ENCODE measurements at regions not wholly inside any gene's neighbourhood (a gene's known extent, or its start where the extent isn't known, plus 50 kb on each side); places are given as distances from the start of the nearest gene placed in this dataset.

DNA sequence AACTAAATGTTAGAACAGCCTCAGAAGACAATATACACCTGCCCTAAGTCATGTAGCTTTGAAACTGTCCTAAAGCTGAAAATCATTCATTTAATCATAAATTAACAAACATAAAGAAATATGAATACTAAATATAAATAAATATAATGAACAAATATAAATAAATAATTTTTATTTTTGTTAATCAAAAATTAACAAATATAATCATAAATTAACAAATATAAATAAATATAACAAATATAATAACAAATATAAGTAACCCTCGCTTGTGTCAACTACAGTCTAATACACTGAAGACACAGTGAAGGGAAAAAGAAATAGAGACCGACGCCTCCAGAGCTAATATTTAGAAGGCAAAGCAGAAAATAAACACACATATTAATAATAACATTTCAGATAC lies 527.3 kb downstream of the CYLC2 start:
- no peak overlapping the region for H3K14ac ChIP-seq (ENCODE audit: low read length in 2 of 2)
- H2BK15ac ChIP-seq (ENCODE audit: low read depth, poor library complexity, severe bottlenecking) = no peak overlapping the region
- no peak overlapping the region for H3K9ac ChIP-seq (ENCODE audit: low read length)
- no peak overlapping the region for H2BK12ac ChIP-seq (ENCODE audit: low read length in 2 of 2)
- H3K23ac ChIP-seq (ENCODE audit: low read length in 2 of 2) = no peak overlapping the region
- H3K18ac ChIP-seq (ENCODE audit: low read depth in 1 of 2, low read length in 2 of 2) = no peak overlapping the region
- H3K36me3 ChIP-seq (ENCODE audit: control insufficient read depth in 1 of 2, insufficient read depth in 2 of 2, low read depth in 1 of 2, low read length in 2 of 2) = no peaks in the 10 kb centered on the region
- H2BK5ac ChIP-seq (ENCODE audit: low read depth, low read length, poor library complexity, severe bottlenecking) = no peak overlapping the region
- 90% methylated on average over 1 of the region's 3 CpGs for WGBS
- no peak overlapping the region for H2AFZ ChIP-seq (ENCODE audit: low read depth, low read length)
- H2AK5ac ChIP-seq (ENCODE audit: low read length, severe bottlenecking) = no peak overlapping the region
- no peaks in the 10 kb centered on the region for H3K4me1 ChIP-seq (ENCODE audit: control insufficient read depth, insufficient read depth, low read depth, low read length)
- peaks cover 8% of the 10 kb centered on the region for H3K9me3 ChIP-seq (ENCODE audit: control insufficient read depth, low read length)
- no peak overlapping the region for H2BK120ac ChIP-seq (ENCODE audit: low read depth, low read length)
- H3K79me1 ChIP-seq (replicated peaks; ENCODE audit: low read length, poor library complexity, severe bottlenecking) = no peaks in the 10 kb centered on the region
- no peak overlapping the region for H3K4me3 ChIP-seq (ENCODE audit: insufficient read depth in 1 of 2, low read depth in 1 of 2, low read length in 2 of 2)
- H3K27me3 ChIP-seq (ENCODE audit: control insufficient read depth in 1 of 2, insufficient read depth in 1 of 2, low read length in 2 of 2) = no peaks in the 10 kb centered on the region
- no peak overlapping the region for H3K4me2 ChIP-seq (ENCODE audit: low read length, poor library complexity, severe bottlenecking)
- DNase-seq = no peak
- H3K27ac ChIP-seq (ENCODE audit: low read length, poor library complexity, severe bottlenecking) = no peak overlapping the region
- H4K91ac ChIP-seq (ENCODE audit: low read length) = no peak overlapping the region
- H4K8ac ChIP-seq (ENCODE audit: low read length) = no peak overlapping the region
- no peak overlapping the region for H3K4ac ChIP-seq (ENCODE audit: low read depth in 1 of 2, low read length in 2 of 2)

DNA sequence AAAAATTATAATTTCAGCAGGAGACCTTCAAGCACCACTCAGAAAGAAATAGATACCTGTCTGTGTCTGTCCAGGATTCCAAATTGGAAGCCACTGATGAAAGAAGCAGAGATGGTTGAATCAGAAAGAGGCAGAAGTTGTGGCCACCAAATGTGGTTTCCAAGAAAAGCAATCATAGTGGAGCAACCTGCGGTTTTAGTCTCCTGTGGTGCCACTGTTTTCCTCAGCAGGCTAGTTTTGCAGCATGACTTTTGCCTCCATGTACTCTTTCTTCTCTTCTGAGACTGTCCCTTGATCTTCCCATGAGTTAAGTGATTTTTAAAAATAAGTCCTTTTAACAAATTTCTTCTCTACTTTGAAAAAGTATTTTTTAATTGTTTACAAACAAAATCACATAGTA lies 535.8 kb downstream of the CYLC2 start:
- no peak overlapping the region for H3K4ac ChIP-seq (ENCODE audit: low read depth in 1 of 2, low read length in 2 of 2)

DNA sequence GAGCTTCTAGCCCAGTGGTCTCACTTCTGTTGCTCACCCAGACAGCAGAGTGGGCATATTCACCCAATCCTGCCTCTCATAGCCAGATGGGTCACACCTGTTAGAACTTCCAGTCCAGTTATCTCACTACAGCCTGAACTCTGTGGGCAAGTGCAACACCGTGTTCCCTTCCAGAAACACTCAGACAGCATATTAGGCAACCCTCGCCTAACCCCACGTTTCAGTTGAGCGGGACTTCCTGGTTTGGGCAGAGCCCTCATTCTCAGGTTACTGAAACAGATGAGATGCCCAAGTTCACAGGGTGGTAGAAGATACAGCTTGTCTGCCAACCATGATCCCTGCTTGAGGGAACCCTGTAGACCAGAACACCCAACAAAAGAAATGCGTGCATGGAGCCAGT lies 538.2 kb downstream of the CYLC2 start:
- no peak overlapping the region for H2BK15ac ChIP-seq (ENCODE audit: low read depth, poor library complexity, severe bottlenecking)
- no peak overlapping the region for H3K23ac ChIP-seq (ENCODE audit: low read length in 2 of 2)
- no peak overlapping the region for H3K4me2 ChIP-seq (ENCODE audit: low read length, poor library complexity, severe bottlenecking)
- H2AFZ ChIP-seq (ENCODE audit: low read depth, low read length) = no peak overlapping the region
- H2BK120ac ChIP-seq (ENCODE audit: low read depth, low read length) = no peak overlapping the region
- DNase-seq = no peak
- H2BK5ac ChIP-seq (ENCODE audit: low read depth, low read length, poor library complexity, severe bottlenecking) = no peak overlapping the region
- no peaks in the 10 kb centered on the region for H3K79me1 ChIP-seq (replicated peaks; ENCODE audit: low read length, poor library complexity, severe bottlenecking)
- no peak overlapping the region for H3K14ac ChIP-seq (ENCODE audit: low read length in 2 of 2)
- no peak overlapping the region for H3K18ac ChIP-seq (ENCODE audit: low read depth in 1 of 2, low read length in 2 of 2)
- no peaks in the 10 kb centered on the region for H3K4me1 ChIP-seq (ENCODE audit: control insufficient read depth, insufficient read depth, low read depth, low read length)
- WGBS = 85% methylated on average over 5 of the region's 5 CpGs
- no peak overlapping the region for H3K4ac ChIP-seq (ENCODE audit: low read depth in 1 of 2, low read length in 2 of 2)
- no peak overlapping the region for H4K91ac ChIP-seq (ENCODE audit: low read length)
- no peak overlapping the region for H3K4me3 ChIP-seq (ENCODE audit: insufficient read depth in 1 of 2, low read depth in 1 of 2, low read length in 2 of 2)
- H3K27me3 ChIP-seq (ENCODE audit: control insufficient read depth in 1 of 2, insufficient read depth in 1 of 2, low read length in 2 of 2) = no peaks in the 10 kb centered on the region
- no peaks in the 10 kb centered on the region for H3K36me3 ChIP-seq (ENCODE audit: control insufficient read depth in 1 of 2, insufficient read depth in 2 of 2, low read depth in 1 of 2, low read length in 2 of 2)
- H3K27ac ChIP-seq (ENCODE audit: low read length, poor library complexity, severe bottlenecking) = no peak overlapping the region
- no peak overlapping the region for H4K8ac ChIP-seq (ENCODE audit: low read length)
- no peak overlapping the region for H2AK5ac ChIP-seq (ENCODE audit: low read length, severe bottlenecking)
- H2BK12ac ChIP-seq (ENCODE audit: low read length in 2 of 2) = no peak overlapping the region
- H3K9me3 ChIP-seq (ENCODE audit: control insufficient read depth, low read length) = peaks cover 17% of the 10 kb centered on the region
- H3K9ac ChIP-seq (ENCODE audit: low read length) = no peak overlapping the region

More for the DNA sequence above, 535.8 kb downstream of the CYLC2 start:
- peaks cover 12% of the 10 kb centered on the region for H3K9me3 ChIP-seq (ENCODE audit: control insufficient read depth, low read length)
- H2BK12ac ChIP-seq (ENCODE audit: low read length in 2 of 2) = no peak overlapping the region
- H3K14ac ChIP-seq (ENCODE audit: low read length in 2 of 2) = no peak overlapping the region
- no peak overlapping the region for H2AFZ ChIP-seq (ENCODE audit: low read depth, low read length)
- H2BK120ac ChIP-seq (ENCODE audit: low read depth, low read length) = no peak overlapping the region
- no peak overlapping the region for H3K27ac ChIP-seq (ENCODE audit: low read length, poor library complexity, severe bottlenecking)
- no peaks in the 10 kb centered on the region for H3K79me1 ChIP-seq (replicated peaks; ENCODE audit: low read length, poor library complexity, severe bottlenecking)
- H3K4me3 ChIP-seq (ENCODE audit: insufficient read depth in 1 of 2, low read depth in 1 of 2, low read length in 2 of 2) = no peak overlapping the region
- H3K4me1 ChIP-seq (ENCODE audit: control insufficient read depth, insufficient read depth, low read depth, low read length) = no peaks in the 10 kb centered on the region
- no peak overlapping the region for H3K4me2 ChIP-seq (ENCODE audit: low read length, poor library complexity, severe bottlenecking)
- no peak overlapping the region for H2BK15ac ChIP-seq (ENCODE audit: low read depth, poor library complexity, severe bottlenecking)
- no peak overlapping the region for H4K91ac ChIP-seq (ENCODE audit: low read length)
- no peak overlapping the region for H2AK5ac ChIP-seq (ENCODE audit: low read length, severe bottlenecking)
- no peak for DNase-seq
- H3K36me3 ChIP-seq (ENCODE audit: control insufficient read depth in 1 of 2, insufficient read depth in 2 of 2, low read depth in 1 of 2, low read length in 2 of 2) = no peaks in the 10 kb centered on the region
- no peak overlapping the region for H3K9ac ChIP-seq (ENCODE audit: low read length)
- H4K8ac ChIP-seq (ENCODE audit: low read length) = no peak overlapping the region
- no peak overlapping the region for H3K23ac ChIP-seq (ENCODE audit: low read length in 2 of 2)
- H3K18ac ChIP-seq (ENCODE audit: low read depth in 1 of 2, low read length in 2 of 2) = no peak overlapping the region
- no peak overlapping the region for H2BK5ac ChIP-seq (ENCODE audit: low read depth, low read length, poor library complexity, severe bottlenecking)
- 33% methylated on average over 1 of the region's 1 CpG for WGBS
- no peaks in the 10 kb centered on the region for H3K27me3 ChIP-seq (ENCODE audit: control insufficient read depth in 1 of 2, insufficient read depth in 1 of 2, low read length in 2 of 2)

DNA sequence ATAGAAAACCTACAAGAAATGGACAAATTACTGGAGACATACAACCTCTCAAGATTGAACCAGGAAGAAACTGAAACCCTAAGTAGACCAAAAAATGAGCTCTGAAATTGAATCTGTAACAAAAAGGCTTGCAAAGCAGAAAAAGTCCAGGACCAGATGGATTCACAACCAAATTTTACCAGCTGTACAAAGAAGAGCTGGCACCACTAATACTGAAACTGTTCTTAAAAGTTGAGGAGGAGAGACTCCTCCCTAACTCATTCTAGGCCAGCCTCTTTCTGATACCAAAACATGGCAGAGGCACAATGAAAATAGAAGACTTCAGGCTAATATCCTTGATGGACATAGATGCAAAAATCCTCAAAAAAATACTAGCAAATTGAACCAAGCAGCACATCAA lies 542.3 kb downstream of the CYLC2 start:
- Histone ChIP-seq H4K91ac (ENCODE audit: low read length) (no peak overlapping the region), H3K4ac (ENCODE audit: low read depth in 1 of 2, low read length in 2 of 2) (no peak overlapping the region), H2AFZ (ENCODE audit: low read depth, low read length) (no peak overlapping the region), H3K27ac (ENCODE audit: low read length, poor library complexity, severe bottlenecking) (no peak overlapping the region), H3K27me3 (ENCODE audit: control insufficient read depth in 1 of 2, insufficient read depth in 1 of 2, low read length in 2 of 2) (no peaks in the 10 kb centered on the region), H2BK120ac (ENCODE audit: low read depth, low read length) (no peak overlapping the region), H3K18ac (ENCODE audit: low read depth in 1 of 2, low read length in 2 of 2) (no peak overlapping the region), H3K14ac (ENCODE audit: low read length in 2 of 2) (no peak overlapping the region), H3K9me3 (ENCODE audit: control insufficient read depth, low read length) (peaks cover 21% of the 10 kb centered on the region), H2BK5ac (ENCODE audit: low read depth, low read length, poor library complexity, severe bottlenecking) (no peak overlapping the region), H4K8ac (ENCODE audit: low read length) (no peak overlapping the region), H3K4me3 (ENCODE audit: insufficient read depth in 1 of 2, low read depth in 1 of 2, low read length in 2 of 2) (no peak overlapping the region), H2BK15ac (ENCODE audit: low read depth, poor library complexity, severe bottlenecking) (no peak overlapping the region), H3K23ac (ENCODE audit: low read length in 2 of 2) (no peak overlapping the region), H2BK12ac (ENCODE audit: low read length in 2 of 2) (no peak overlapping the region), H3K4me1 (ENCODE audit: control insufficient read depth, insufficient read depth, low read depth, low read length) (no peaks in the 10 kb centered on the region), H3K79me1 (replicated peaks; ENCODE audit: low read length, poor library complexity, severe bottlenecking) (no peaks in the 10 kb centered on the region), H3K9ac (ENCODE audit: low read length) (no peak overlapping the region), H3K36me3 (ENCODE audit: control insufficient read depth in 1 of 2, insufficient read depth in 2 of 2, low read depth in 1 of 2, low read length in 2 of 2) (no peaks in the 10 kb centered on the region), H2AK5ac (ENCODE audit: low read length, severe bottlenecking) (no peak overlapping the region), H3K4me2 (ENCODE audit: low read length, poor library complexity, severe bottlenecking) (no peak overlapping the region)
- no peak for DNase-seq
